ENCODE measurements at regions not wholly inside any gene's neighbourhood (a gene's known extent, or its start where the extent isn't known, plus 50 kb on each side); places are given as distances from the start of the nearest gene placed in this dataset.

DNA sequence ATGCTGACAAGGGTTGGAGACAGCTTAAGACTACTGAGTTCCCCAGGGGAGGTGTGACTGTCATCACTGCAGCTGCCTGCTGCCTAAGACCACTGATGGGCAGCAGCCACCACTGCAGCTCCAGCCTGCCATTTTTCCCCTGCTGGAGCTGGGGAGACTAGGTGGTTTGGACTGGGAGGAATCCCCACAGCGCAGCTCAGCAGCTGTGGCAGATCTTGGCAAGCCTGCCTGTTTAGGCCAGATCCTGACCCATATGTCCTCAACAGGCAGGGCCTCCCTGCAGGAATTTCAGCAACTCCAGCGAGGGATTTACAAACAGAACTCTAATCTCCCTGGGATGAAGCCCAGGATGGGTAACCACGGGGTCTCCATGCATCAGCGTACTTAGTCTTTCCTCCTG, 356.4 kb upstream of the TOM1L1 start:
- TF ChIP-seq, protein P1, sequence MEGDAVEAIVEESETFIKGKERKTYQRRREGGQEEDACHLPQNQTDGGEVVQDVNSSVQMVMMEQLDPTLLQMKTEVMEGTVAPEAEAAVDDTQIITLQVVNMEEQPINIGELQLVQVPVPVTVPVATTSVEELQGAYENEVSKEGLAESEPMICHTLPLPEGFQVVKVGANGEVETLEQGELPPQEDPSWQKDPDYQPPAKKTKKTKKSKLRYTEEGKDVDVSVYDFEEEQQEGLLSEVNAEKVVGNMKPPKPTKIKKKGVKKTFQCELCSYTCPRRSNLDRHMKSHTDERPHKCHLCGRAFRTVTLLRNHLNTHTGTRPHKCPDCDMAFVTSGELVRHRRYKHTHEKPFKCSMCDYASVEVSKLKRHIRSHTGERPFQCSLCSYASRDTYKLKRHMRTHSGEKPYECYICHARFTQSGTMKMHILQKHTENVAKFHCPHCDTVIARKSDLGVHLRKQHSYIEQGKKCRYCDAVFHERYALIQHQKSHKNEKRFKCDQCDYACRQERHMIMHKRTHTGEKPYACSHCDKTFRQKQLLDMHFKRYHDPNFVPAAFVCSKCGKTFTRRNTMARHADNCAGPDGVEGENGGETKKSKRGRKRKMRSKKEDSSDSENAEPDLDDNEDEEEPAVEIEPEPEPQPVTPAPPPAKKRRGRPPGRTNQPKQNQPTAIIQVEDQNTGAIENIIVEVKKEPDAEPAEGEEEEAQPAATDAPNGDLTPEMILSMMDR (IDR thresholded peaks at IDR 0.05), result no peak
- TF ChIP-seq POLR2A (IDR thresholded peaks at IDR 0.05), result no peak
- ATAC-seq (peak in 2 of 4 donors; percentile 22 to 35), DNase-seq (no peak)
- Histone ChIP-seq H3K27ac (no peak overlapping the region), H3K36me3 (no peaks in the 10 kb centered on the region), H3K4me3 (no peak overlapping the region), H3K27me3 (no peaks in the 10 kb centered on the region), H3K4me1 (no peaks in the 10 kb centered on the region), H3K9me3 (no peaks in the 10 kb centered on the region)
- no CpG with 5 or more reads among the region's 4 CpGs for WGBS (ENCODE audit: insufficient coverage, low coverage, low lambda C conversion rate, missing lambda C conversion rate)
- intact Hi-C loops (cut with DNase I), result no loop called here

DNA sequence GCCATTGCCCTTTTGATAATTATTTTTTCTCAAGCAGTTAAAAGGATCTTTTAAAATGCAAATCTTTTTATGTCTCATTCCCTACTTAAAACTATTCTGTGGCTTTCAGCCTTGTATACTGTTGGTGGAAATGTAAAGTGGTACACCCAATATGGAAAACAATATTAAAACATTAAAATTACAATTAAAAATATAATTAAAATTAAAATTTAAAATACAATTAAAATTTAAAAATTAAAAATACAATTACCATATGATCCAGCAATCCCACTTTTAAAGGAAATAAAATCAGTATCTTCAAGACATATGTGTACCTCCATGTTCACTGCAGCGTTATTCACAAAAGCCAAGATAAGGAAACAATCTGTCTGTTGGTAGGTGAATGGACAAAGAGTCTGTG, 340.8 kb upstream of the TOM1L1 start:
- intact Hi-C loops (cut with DNase I), result no loop called here
- DNase-seq (no peak), ATAC-seq (no peak)
- H3K27ac ChIP-seq, result no peak overlapping the region
- no peaks in the 10 kb centered on the region for H3K27me3 ChIP-seq
- no peaks in the 10 kb centered on the region for H3K4me1 ChIP-seq
- no peak overlapping the region for H3K4me3 ChIP-seq
- H3K36me3 ChIP-seq, result no peaks in the 10 kb centered on the region
- H3K9me3 ChIP-seq, result peaks cover 0 to 4% (median 0%) of the 10 kb centered on the region in 4 donors
- 75% methylated on average over 1 of the region's 1 CpG for WGBS (ENCODE audit: insufficient coverage, low coverage, low lambda C conversion rate, missing lambda C conversion rate)
- TF ChIP-seq POLR2A (IDR thresholded peaks at IDR 0.05), result no peak
- TF ChIP-seq, protein P1 (IDR thresholded peaks at IDR 0.05), result no peak

DNA sequence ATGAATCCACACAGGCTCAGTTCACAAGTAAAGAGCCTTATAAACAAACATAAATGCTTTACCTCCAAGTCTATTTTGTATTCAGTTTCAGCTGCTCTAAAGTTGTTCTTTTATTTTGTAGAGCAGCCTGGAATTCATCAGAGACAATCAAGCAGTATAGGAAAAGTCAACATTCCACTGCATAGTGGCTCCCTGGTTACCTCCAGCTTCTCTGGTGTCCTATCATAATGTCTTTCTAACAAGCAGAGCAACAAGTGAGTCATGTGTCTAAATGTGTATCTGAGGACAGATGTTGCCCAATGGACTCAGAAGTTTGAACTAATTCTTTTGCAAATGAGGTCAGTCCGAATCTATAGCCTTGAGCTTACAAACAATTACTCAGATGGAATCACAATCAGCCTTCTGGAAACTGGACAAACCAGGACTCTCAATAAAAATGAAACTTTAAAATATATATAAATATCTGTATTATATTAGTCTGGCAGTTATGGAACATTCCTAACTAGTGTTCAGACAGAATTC, 292.0 kb upstream of the TOM1L1 start:
- Histone ChIP-seq H3K27me3 (no peaks in the 10 kb centered on the region), H3K36me3 (no peaks in the 10 kb centered on the region), H3K27ac (no peak overlapping the region), H3K4me1 (no peaks in the 10 kb centered on the region), H3K4me3 (no peak overlapping the region), H3K9me3 (no peaks in the 10 kb centered on the region)
- intact Hi-C loops (cut with DNase I), result no loop called here
- TF ChIP-seq, protein P1 (IDR thresholded peaks at IDR 0.05), result no peak
- no peak for TF ChIP-seq POLR2A (IDR thresholded peaks at IDR 0.05)
- WGBS (ENCODE audit: insufficient coverage, low coverage, low lambda C conversion rate, missing lambda C conversion rate), result 19% methylated on average over 1 of the region's 1 CpG
- DNase-seq (no peak), ATAC-seq (no peak)

DNA sequence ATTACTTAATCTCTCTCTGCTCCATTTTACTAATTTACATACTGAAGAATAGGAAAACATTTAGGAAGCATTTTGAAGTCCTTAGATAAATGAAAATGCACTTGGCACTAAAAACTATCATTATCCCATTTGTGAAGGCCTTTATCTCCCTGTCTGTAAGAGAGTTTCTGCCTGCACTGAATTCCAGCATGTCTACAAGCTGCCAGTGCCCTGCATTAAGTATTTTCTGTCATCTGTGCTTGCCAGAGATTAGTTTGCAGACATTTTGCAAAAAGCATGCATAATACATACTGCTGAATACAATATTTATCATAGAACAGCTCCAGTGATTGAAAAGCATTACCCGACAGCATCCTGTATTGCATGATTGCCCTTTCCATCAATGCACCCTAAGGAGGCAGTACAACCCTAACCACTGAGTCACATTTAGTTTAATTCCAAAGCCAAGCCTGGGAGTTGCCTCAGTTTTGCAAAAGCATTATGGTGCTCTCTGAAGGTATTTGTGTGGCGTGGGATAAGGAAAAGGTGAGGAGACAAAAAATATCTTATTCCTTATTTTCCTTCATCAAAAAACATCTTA, 280.2 kb upstream of the TOM1L1 start:
- ATAC-seq, result no peak

More for the DNA sequence above, 280.2 kb upstream of the TOM1L1 start:
- TF ChIP-seq, protein P1 (IDR thresholded peaks at IDR 0.05), result no peak
- no peak for TF ChIP-seq POLR2A (IDR thresholded peaks at IDR 0.05)
- no peaks in the 10 kb centered on the region for H3K9me3 ChIP-seq
- no peak overlapping the region for H3K4me3 ChIP-seq
- DNase-seq, result no peak
- 69% methylated on average over 2 of the region's 2 CpGs for WGBS (ENCODE audit: insufficient coverage, low coverage, low lambda C conversion rate, missing lambda C conversion rate)
- intact Hi-C loops (cut with DNase I), result no loop called here
- no peaks in the 10 kb centered on the region for H3K27me3 ChIP-seq
- no peaks in the 10 kb centered on the region for H3K36me3 ChIP-seq
- H3K27ac ChIP-seq, result no peak overlapping the region
- no peaks in the 10 kb centered on the region for H3K4me1 ChIP-seq

All from right lobe of liver (tissue), 6 donors.